HT-29 (cell line): ENCODE measurements at regions not wholly inside any gene's neighbourhood (a gene's known extent, or its start where the extent isn't known, plus 50 kb on each side); places are given as distances from the start of the nearest gene placed in this dataset.
A peak's percentile ranks its signal among the peaks of the same experiment; 100 is the strongest.

Experiments
- DNase-seq: peaks from one replicate; pipeline ENCODE4 v3.0.0-alpha.2; 2015; ENCODE audit warnings: low spot score

GRCh38 chrX:51798701-51799100 lies 55.5 kb downstream of the GSPT2 start:
- no peak for DNase-seq

DNA sequence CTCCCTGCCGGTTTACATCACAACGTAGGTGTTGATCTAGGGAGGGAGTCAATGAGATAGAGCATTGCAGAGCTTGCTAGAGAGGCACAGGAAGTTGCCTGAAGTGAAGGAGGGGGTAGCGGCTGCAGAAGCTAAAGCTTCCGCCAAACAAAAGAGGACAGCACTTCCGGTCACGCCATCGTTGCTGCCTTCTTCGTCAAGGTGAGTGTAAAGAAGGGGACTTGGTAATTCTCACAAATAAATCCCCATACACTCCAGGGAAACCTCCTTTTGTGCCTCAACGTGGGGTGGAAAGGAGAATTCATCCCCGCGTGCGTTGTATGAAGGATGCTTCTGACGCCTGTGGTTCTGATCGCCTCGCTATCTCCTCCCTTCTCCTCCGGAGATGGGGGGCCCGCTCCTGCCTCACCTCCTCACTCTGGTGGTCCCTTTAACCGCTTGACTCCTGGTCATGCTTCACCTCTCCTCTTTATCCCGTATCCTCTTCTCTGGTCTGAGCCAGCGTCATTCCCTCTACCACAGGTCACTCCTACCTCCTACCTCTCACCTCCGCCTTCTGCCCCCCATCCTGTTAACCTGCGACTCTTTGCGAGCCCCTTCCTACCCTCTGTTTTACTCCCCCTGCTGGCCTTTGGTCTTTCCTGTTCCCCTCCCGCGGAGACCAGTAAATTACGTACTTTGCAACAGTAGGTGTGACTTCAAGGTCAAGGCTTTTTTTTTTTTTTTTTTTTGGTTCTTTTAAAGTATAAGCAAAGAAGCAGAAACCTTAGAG lies 59.9 kb downstream of the GSPT2 start:
- DNase-seq, result peak; percentile 72

GRCh38 chrX:51803833-51804232 lies 60.6 kb downstream of the GSPT2 start:
- DNase-seq, result no peak

DNA sequence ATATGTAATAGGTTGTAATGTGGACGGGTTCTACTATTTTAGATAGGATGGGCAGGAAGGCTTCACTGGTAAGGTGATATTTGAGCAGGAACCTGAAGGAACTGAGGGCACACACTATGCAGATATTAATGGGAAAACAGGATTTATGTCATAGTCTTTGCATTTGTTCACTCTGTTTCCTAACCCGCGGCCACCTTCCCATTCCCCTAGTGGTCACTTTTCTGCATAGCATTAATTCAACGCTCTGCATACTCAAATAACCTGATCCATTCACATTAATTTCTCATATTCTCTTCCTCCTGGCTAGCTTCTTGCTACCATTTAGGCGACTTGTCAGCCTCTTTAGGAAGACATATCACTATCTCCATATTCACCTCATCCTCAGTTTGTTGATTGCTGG lies 61.5 kb downstream of the GSPT2 start:
- peak; percentile 11 for DNase-seq

DNA sequence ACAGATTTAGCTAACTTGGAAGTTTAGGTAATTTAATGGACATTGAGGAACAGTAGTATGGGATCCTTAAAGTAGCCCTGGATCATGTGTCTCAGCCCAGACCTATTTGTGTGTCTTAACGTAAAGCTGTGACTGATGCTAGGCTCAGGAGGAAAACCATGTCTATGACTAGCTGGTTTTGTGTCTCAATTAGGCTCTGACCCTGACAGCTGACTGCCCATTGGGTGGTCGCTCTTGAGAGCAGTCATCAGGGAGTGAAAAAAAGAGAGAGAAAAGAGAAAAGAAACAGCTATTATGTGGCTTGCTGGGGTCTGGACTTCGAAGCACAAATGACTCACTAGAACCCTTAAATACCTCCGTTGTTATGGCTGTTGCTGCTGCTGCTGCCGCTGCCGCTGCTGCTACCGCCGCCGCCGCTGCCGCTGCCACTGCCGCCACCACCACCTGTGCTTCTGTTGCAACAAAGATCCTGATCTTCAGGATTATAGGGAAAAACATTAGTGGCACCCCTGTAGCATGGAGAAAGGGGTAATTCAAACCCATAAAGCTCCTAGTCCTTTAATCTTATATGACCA lies 70.7 kb downstream of the GSPT2 start:
- DNase-seq, result no peak

GRCh38 chrX:51824061-51824460 lies 69.4 kb upstream of the MAGED1 start:
- no peak for DNase-seq

DNA sequence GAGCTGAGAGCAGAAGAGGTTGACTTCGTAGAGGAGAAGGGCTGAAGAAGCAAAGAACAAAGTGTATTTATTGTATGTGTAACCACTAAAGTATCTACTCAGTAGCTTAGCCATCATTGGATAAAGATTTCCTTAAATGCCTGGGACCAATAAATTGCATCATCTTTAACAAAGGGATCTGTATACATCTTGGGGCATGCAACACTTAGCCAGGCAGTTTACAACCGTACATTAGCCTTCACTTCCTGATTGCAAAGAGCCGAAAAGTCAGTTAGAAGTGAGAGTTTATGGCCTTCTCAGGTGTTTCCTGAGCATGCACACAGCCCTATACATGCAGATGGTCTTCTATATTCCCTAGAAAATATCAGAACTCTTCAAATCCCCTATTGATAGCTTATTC lies 68.0 kb upstream of the MAGED1 start:
- DNase-seq, result no peak

GRCh38 chrX:51834076-51834475 lies 59.3 kb upstream of the MAGED1 start:
- no peak for DNase-seq

GRCh38 chrX:51836823-51837222 lies 56.6 kb upstream of the MAGED1 start:
- no peak for DNase-seq

GRCh38 chrX:51837451-51837850 lies 56.0 kb upstream of the MAGED1 start:
- DNase-seq, result peak; percentile 11

DNA sequence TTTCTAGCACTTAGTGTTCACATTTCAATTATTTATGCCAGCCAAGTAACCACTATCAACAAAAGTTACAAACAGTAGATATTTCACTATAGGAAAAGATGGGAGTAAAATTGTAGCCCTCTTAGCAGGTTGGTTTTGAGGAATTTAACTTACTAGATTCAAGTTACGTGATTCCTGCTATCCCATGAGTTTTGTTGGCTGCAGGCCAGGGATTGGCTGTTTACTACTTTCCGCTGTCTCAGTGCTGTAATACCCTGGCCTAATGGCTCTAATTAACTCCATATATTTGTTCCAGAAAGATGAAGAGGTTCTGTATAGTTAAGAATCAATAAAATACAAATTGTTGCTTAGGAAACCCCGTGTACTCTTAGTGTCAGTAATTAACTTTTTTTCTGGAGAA lies 55.5 kb upstream of the MAGED1 start:
- DNase-seq, result peak; percentile 62
